ENCODE measurements at regions not wholly inside any gene's neighbourhood (a gene's known extent, or its start where the extent isn't known, plus 50 kb on each side); places are given as distances from the start of the nearest gene placed in this dataset.

DNA sequence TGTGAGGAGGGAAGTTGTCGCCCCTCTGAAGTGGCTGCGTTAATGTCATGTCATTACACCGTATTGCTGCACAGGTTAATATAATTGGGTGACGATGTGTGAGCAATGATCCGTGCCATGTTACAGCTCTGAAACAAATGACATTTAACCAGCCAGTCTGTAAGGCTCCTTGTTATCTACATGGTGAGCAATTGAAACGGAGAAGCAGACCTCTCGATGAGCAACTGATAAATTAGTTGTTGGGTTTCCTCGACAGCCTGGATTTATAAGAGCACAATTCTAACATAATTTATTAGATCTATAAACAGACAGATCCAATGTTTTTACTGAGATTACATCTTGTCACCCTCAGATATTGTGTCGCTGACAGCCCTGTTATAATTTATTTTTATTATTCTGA lies 49.9 kb upstream of the MAFB start:
- TF ChIP-seq, protein P1, sequence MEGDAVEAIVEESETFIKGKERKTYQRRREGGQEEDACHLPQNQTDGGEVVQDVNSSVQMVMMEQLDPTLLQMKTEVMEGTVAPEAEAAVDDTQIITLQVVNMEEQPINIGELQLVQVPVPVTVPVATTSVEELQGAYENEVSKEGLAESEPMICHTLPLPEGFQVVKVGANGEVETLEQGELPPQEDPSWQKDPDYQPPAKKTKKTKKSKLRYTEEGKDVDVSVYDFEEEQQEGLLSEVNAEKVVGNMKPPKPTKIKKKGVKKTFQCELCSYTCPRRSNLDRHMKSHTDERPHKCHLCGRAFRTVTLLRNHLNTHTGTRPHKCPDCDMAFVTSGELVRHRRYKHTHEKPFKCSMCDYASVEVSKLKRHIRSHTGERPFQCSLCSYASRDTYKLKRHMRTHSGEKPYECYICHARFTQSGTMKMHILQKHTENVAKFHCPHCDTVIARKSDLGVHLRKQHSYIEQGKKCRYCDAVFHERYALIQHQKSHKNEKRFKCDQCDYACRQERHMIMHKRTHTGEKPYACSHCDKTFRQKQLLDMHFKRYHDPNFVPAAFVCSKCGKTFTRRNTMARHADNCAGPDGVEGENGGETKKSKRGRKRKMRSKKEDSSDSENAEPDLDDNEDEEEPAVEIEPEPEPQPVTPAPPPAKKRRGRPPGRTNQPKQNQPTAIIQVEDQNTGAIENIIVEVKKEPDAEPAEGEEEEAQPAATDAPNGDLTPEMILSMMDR (conservative IDR thresholded peaks at IDR 0.05), result no peak

DNA sequence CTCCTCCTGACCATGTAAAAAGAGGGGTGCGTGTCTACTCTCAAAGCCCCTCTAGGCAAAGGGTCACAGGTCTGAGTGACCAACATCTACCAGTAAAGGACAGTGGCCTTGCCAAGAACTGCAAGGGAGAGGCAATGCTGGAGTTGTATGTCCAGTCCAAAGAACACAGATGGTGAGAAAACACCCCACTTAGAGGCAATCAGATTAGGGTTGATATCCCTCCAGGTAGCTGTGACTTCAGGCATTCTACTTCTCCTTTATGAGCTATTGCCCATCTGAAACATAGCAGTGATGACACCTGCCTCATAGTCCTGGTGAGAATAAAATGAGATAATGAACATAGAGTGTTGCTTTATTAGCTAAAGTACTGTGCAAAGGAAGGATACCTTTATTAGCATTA lies 50.8 kb upstream of the MAFB start:
- TF ChIP-seq, protein P1 (conservative IDR thresholded peaks at IDR 0.05), result no peak
- no peak overlapping the region for H3K27ac ChIP-seq

More for the DNA sequence above, 49.9 kb upstream of the MAFB start:
- no peak overlapping the region for H3K27ac ChIP-seq

DNA sequence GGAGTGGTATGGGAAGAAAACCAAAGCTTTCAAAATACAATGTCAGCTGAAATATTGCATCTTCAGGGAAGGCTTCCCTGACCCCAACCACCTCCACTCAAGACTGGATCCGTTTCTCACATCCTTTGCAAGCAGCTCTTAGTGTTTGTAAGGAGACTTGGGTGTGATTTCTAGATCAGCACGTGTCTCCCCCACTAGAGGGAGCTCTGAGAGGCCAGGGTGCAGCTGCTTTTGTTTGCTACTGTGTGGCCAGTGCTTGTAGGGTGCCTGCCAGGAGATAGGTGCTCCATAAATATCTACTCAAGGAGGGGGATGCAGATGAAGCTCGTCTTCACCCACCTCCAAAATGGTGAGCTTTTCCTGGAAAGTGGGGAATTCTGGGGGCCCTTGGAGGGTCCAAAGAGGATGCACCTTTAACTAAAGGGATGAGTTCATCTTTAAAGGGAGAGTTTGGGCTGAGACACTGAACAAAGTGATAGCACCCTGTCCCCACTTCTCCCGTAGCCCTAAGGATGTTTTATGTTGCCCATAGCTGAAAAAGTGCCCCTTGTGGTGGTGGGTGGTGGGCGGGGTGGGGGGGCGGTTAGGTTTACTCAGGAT lies 52.6 kb upstream of the MAFB start:
- TF ChIP-seq, protein P1 (conservative IDR thresholded peaks at IDR 0.05), result peak; percentile 90
- H3K27ac ChIP-seq, result no peak overlapping the region

DNA sequence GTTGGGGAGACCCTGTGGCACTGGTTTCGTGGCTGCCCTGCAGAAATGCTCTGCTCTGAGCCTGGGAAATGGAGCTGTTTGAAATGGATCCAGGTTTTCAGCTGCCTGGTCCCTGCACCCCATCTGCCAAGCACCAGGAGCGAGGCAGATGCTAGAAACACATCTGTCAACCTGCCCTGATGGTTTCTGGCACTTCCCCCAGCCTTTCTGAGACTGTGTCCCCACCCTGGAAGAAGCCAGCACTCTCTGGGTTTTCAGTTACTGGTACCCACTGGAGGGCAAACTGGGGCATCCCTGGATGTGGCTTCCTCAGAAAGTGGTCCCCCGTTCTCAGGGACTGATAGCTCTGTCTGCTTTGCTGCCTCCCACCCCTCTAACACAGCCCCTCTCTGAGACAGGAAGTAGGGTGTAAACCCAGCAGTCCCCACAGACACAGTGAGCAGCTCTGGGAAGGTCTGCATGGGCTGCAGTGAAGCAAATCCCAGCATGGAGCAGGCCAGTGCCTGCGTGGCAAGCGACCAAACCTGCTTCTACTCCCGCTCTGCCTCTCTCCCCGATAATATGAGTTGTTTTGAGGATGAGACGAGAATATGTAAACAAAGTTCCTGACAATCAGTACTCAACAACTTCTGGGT lies 54.2 kb upstream of the MAFB start:
- H3K27ac ChIP-seq, result no peak overlapping the region
- TF ChIP-seq, protein P1 (conservative IDR thresholded peaks at IDR 0.05), result no peak

DNA sequence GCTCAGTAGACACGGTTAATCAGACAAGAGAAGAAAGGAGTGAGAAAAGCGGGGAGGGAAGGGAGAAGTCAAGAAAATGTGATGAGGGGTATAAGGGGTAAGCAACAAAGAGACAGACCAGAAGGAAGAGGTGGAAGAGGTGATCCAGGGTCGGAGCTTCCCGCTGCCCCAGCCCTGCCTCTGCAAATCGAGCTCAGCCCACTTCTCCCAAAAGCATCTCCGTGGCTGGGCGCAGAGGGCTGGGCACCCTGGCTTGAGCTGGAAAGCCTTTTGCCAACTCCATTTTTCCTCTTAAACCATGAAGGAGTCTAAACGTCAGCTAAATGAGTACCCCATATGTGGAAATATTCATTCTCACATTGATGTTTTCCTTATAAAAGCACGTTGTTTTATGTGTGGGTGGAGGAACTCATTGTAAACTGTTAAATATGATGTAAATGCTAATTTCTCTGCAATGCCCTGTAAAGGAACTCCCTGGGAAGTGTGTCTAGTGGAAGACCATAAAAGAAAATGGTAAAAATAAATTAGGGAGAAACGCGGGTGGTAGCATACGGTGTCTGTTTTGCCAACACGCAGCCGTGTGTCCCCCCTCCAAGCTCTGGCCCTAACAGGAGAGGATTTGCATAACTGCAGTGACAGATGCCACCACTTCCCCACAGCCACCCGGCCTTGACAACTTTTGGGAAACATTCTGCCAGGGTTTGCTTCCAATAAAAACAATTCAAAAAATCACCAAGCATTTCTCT lies 55.2 kb upstream of the MAFB start:
- TF ChIP-seq, protein P1 (conservative IDR thresholded peaks at IDR 0.05), result no peak
- no peak overlapping the region for H3K27ac ChIP-seq

DNA sequence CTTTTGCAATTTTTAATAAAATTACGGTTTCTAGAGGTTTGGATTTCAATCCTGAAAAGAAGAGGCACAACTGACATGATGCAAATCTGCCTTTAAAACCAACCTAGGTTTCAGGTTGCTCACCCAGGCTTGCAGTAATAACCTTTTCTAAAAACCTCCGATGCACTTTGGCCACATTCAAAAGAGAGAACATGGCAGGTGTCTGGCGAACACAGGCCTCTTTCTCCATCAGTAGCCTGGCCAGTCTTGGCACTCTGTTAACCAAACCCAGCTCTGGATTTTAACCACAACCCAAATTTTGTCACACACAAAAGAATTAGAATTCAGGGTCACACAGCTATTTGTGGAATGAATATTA lies 55.8 kb upstream of the MAFB start:
- TF ChIP-seq, protein P1 (conservative IDR thresholded peaks at IDR 0.05), result no peak
- no peak overlapping the region for H3K27ac ChIP-seq

DNA sequence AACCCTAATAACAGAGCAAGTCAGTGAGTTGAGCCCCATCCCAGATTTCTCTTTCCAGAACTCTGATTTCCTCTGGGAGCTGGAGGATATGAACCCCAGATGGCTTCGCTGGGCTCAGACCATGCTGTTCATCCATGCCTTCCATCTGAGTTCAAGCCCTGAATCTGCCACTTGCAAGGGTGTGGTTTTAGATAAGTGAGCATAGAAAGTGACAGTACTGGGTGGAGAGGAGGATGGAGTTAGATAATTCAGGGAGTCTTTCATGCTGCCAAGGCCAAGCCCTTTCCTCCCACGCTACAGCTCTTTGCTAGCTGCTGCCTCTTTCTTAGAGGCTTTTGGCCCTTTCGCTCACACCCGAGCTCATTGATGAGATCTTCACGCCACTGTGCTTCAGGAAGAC lies 57.2 kb upstream of the MAFB start:
- H3K27ac ChIP-seq, result no peak overlapping the region
- TF ChIP-seq, protein P1 (conservative IDR thresholded peaks at IDR 0.05), result no peak

Measured in VCaP (cell line).